ENCODE measurements at regions not wholly inside any gene's neighbourhood (a gene's known extent, or its start where the extent isn't known, plus 50 kb on each side); places are given as distances from the start of the nearest gene placed in this dataset.
A peak's percentile ranks its signal among the peaks of the same experiment; 100 is the strongest.

DNA sequence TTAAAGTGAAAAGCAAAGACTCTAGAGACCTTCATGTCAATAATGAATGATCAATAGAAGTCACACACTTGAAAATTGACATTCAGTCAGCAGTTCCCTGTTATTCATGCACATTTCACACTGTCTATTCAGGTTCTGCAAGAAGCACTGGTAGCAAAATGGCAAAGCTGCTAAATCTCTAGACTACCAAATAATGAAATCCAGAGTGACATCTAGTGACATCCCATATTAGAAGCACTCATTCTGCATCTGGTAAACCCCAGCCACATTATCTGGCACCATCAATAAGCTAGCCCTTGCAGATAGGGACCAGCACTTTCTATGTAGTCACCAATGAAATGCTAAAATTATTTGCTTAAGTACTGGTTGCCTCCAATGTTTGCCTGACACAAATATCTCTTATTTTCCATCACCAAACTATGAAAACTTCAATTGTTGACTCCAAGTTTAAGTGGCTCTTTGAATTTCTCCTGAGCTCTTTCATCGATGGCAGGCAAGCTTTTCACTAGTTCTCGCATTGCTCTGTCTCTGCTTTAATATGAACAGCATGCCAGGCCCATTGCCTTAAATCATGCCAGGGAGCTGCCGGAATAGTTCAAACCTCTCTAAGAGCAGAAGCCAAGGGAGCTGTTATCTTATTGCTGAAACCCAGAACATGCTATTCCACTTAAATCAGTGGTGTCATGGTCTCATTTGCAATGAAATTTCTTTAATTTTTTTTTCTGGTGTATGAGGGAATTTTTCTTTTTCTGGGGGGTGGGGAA, 409.9 kb downstream of the MZT1 start:
- DNase-seq, result no peak

DNA sequence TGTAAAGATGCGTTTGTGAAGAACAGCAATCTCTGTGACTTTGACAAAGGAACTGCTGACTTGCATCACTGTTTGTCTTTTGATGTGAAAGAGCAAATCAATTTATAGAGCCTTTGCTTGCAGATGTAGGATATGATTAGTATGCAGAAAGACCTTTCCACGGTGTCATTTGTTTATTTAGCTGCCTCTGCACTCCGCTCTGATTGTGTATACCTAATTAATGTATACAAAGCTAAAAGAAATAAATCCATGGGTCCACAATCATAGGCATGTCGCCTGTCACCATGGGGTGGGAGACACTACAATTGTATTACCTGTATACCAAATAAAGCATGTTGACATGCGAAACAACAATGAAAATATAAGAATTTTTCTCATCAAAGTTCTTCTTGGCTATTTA, 410.7 kb downstream of the MZT1 start:
- DNase-seq, result no peak

DNA sequence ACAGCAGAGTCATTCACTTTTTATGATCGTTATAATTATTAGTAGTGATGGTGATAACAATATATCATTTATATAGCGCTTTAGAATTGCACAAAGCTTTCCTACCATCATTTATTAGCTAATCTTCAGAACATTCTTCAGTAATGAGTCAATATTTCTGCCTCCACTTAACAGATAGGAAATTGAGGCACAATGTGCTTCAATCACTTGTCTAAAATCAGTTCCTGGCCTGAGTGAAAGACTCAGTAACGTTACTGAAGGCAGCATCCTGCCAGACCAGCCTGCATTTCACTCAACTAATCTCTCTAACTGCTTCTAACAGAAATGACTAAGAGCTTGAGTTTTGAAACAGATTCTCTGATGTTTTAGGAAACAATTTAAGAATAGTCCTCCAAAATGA, 412.1 kb downstream of the MZT1 start:
- no peak for DNase-seq

DNA sequence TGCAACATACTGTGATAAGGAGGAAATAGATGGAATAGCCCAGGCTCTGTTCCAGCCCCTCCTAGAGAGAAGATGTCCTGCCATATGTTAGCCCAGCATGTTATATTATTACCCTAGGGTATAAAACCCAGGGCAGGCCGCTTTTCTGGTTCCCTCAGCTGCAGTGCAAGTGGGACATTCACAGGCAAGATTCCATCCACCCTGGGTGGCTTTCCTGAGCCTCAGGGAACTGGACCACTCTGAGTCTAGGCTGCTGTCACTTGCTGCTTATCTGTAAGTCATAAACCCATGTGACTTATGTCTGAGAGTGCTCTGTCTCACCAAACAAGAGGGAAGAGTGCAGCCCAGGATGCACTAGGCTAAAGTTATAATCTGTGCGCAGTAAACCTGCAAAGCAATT, 413.2 kb downstream of the MZT1 start:
- no peak for DNase-seq

DNA sequence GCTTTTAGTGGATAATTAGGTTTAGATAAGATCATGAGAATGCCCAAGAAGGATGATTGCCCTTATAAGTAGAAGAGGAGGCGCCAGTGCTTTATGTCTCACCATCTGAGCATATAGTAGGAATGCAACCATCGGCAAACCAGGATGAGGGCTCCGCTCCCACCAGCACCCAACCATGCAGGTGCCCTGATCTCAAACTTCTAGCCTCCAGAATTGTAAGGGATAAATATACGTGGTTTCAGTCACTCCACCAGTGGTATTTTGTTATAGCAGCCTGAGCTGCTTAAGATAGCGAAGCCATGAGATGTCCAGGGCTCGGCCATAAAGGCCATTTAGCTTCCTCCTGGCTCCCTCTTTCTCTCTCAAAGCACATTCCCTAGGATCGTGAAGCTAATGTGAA, 413.9 kb downstream of the MZT1 start:
- no peak for DNase-seq

DNA sequence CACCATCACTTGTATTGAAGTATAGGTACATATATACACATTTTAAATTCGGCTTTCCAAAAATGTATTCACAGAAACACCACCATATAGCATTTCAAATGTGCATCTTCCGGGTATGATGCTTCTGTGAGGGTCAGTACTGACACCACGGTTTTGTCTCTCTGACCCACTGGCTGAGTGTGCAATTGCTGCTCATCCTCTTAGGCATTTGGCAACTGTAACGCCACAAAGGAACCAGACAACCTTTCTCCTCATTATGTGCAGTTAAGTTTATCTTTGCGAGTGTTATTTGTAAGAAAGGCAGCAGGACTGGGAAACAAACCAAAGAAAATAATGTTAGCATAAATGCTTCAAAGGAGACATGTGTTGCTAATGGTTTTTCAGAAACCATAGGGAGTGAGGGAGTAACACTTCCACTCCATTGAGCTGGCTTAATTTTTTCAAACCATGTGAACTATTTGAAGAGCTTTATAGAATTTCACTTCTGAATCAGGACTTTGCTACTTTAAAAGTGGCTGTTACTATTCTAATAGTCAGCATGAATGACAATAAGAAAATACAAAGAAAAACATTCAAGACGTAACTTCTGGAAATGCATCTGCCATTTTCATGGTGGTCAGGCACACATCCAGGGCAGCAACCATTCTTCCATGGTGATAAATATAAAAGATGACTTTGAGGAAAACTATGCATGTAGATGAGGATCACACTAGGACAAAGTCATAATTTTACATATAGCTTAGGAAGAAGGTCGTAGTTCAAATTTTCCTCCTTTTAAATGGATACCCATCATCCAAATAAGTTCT, 423.3 kb downstream of the MZT1 start:
- no peak for DNase-seq

DNA sequence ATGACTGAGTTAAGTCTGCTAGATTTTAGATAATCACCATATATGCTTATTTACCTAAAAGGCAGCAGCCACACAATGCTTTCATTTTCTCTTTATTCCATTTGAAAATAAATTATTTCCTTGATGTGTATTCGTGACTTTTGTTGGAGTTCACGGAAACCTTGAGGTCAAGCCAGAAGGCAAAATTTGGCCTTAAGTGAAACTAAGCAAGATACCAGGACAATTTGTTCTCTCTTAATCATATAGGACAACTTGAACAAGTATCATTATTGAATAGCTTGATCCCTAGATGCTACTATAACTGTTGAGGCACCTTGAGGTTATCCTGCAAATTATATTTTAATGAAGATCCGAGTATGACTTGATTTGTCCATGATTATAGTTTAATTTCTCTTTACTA, 429.2 kb upstream of the DACH1 start:
- no peak for DNase-seq

DNA sequence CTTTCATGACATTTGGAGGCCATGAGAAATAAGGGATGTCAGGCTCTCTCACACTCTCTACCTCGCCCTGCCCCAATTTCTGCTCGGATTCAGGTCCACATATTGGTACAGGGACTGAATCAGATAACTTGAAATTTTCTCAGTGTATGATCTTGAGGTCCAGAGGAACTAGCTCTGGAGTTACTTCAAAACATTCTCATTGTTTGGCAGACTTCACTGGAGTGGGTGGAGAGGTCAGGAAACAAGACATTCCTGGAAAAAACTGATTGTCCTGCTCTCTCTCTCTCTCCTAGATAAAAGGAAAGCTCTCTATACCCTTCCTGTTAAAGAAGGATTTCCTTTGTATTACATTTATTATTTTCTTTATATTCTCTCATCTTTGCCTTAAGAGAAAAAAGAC, 428.1 kb upstream of the DACH1 start:
- no peak for DNase-seq

DNA sequence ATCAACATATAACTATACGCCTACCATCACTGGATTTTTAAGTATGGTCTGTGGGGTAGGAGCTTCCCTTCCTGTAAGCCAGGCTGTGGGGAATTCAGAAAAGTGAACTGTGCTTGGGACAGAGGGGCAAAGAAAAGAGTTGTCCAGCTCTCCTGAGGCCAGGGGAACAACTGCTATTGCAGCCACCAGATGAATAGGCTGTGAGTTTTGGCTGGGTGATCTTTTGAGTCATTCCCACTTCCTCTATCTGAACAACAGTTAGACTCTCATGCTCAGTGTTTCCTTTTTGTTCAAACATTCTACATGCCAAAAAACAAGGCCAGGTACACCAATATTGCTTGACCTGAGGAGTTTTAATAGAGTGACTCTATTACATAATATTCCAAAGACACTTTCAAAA, 426.2 kb upstream of the DACH1 start:
- no peak for DNase-seq

DNA sequence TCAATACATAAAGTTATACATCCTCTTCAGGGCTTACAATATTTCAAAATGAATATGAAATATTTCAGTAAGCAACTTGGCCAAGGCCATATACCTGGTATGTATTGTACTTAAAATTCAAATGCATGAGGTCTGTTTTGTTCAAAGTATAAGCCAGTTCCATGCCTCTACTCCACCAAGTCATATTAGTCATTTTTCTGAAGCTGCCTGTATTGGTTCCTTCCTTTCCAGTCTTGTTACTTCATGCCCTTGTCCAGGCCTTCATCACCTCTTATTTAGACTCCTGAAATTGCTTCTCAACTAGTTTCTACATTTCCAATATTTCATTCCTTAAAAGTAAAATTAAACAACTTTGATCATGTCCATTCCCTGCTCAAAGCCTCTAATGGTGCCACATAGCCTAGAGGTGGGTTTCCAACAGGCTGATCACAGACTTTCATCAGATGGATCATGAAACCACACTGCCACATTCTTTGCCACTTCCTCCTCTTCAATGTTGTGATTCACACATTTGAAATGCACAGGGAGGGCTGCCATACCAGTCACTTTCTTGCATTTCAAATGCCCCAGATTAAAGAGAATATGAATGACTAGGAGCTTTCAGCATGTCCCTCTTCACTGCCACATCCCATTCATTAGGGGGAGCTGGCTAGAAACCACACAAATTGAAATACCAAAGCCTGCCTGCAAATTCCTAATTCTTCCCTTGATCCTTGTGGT, 424.1 kb upstream of the DACH1 start:
- DNase-seq, result no peak

DNA sequence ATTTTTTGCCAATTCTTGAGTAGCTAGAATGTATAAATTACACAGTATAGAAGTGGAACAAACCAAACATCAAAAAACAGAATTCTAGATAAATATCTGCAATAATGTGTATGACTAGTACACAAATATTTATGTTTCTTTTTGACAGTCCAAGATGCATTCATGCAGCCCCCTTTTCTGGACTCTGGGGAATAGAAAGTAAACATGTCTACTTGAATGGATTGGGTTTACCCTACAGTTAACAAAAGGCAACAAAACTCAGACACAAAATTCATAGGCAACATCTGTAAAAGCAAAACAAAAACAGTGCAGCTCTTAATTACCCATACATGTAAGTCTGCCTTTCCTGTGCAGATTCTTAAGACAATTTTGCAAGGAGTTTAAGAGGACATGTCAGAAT, 419.4 kb upstream of the DACH1 start:
- DNase-seq, result no peak

DNA sequence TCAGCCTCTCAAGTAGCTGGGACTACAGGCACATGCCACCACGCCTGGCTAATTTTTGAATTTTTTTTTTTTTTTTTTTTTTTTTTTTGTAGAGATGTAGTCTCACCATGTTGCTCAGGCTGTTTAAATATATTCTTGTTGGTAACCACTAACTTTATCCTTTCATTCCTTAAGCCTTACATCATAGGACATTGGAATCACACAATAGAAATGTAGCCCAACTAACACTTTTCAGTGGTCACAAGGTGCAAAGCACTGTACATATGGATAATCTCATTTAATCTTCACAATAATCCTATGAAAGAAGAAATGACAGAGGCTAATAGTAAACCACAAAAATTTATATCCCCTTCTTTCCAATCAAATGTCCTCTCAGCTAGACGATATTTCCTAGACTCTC, 417.8 kb upstream of the DACH1 start:
- DNase-seq, result no peak

DNA sequence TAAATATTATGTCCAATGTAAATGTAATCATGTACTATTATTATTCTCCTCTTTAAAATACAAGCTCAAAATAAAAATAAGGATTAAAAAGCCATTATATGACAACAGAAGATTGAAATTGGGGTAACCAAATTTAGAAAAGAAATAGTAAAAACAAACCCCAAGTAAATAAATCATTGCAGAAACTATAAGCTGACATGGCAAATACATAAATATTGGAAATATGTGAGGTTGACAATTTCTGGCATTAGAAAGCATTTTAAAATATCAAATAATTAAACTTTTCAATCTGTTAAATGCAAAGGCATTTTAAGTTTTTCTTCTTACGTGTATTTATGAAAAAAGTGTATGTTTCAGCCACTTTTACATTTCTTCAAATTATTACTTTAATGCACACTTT, 394.7 kb upstream of the DACH1 start:
- DNase-seq, result no peak

DNA sequence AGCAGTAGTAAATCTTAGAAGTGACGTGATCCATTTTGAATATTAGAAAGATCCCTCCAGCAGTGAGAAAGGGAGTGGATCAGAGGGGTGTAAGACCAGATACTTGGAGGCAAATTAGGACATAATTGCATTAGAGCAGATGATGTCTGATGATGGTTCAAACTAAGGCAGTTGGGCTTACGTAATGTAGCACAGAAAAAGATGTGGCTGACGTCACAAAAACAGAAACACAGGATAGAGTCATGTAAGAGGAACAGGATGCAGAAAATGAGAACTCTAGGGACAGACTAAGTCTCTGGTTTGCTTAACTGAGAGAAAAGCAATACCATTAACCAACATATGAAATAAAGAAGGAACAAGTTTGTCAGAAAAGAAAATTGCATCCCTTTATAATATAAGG, 392.5 kb upstream of the DACH1 start:
- DNase-seq, result no peak

DNA sequence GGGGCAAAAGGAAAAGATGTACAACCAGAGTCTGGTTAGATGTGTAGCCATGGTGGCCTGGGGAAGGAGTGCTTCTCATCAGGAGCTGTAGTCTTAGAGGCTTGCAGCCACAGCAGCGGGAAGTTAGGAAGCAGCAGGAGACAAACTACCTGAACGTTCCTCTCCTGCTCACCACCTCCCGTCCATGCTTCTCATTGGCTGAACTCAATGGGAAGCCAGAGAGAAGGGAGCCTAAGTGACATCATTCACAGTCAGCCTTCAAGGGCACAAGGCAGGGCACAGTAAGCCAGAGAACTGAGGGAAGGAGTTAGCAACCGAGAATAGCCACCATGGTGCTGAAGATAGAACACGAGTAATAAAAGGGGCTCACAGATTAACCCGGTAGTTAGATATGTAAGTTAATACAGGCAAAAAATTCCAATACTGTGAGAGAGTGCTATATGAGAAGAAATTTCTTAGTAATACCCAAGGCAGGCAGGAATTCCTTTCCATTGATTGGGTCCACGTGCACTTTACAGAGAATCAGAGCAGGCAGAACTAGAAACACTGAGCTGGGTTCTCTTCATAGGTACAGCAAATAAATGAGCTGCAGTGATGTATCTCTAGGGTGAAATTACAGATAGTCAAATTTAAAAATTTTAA, 391.5 kb upstream of the DACH1 start:
- DNase-seq, result no peak

DNA sequence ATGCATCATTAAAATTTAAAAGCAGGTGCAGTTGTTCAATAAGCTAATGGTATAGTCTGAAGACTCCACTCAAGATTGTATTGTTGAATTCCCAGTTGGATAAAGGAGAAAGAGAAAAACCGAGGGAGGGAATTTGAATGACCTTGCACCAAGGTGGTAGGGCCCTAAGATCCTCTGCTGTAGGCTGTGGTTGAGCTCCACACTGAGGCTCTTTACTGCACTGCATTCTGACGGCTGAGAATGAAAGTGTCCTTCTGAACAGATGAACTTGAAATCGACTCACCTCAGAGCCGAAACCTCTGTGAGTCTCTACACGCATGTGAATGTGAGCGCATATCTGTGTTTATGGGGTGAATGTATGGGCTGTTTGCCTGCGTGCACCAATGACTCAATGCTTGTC, 388.9 kb upstream of the DACH1 start:
- DNase-seq, result no peak

DNA sequence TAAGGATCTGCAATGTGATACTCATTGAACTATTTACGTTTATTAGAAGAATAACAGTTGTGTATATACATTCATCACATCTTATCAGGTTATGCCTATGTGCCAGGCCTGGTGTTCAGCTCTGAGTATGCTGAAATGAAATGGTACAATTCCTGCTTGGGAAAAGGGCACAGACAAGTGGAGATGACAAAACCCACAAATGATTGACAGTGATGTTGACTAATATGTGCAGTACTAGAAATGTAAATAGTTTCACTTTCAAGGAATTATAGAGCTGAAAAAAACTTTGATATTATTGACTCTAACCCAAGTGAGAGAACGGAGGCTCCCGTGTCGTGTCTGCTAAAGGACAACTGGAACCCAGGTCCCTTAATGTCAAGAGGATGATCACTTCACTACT, 386.8 kb upstream of the DACH1 start:
- DNase-seq, result no peak

DNA sequence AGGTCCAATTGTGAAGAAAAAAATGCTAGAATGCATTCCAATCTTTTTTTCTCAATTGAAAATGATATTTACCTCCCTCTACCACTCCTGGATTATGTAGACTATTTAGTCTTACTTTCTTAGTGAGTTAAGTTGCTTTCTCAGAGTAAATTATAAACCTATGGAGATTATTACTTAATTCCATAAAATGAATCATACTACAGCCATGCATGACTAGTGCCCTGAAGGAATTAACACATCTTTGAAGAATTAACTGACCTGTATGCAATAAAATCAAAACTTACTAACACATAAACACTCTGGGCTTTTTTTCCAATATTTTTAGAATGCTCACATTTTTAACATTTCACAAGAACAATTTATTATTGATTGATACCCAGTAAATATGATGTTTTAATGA, 379.4 kb upstream of the DACH1 start:
- no peak for DNase-seq

DNA sequence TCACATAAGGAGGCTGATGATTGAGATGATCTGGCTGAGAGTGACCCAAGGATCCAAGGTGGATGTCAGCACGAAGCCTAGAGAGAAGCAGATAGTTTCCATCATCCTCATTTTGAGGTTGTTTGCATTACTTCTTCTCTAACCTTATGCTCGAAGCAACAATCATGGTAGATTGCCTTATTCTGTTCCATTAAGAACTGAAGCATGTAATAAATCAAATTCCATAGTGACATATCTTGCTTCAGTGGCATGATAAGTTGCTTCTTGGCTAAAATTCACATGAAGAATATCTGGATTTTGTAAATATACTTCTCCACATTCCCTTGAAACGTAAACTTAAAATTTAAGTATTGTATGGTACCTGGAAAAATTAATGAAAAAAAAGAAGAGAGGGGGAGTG, 377.8 kb upstream of the DACH1 start:
- DNase-seq, result no peak

DNA sequence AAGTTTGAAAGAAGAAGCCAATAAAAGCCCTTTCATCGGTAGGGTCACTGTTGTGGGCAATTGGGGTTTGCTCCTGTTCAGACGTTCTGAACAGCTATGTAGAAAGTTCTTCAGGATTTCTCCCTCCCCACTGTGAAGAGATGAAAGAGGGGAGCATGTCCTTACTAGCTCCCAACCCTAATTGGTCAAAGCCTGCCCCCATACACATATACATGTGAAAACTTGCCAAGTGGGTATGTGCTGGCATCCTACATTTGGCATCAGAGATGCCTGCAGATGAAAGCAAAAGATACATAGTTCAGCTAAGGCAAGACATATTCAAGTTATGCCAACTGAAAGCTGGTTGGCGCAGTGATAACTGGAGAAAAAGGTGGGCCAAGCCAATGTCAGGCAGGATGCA, 363.1 kb upstream of the DACH1 start:
- DNase-seq, result no peak

DNA sequence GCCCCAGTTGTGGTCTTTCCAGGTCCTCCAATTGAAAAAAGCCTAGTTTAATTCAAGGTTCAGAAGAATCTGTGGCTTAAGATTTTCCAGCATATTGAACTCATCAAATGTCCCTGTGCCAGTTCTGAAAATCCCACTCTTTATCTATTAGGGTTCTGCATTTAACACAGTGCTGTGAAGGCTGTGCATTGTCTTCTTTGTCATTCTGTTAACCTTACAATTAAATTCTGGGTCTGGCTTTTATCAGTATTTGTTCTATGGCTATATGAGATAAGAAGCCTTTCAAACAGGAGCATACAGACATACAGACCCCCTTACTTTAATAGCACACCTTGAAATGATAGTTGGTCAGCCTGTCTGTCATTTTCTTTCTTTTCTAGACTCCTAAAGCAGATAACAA, 362.1 kb upstream of the DACH1 start:
- DNase-seq, result no peak

DNA sequence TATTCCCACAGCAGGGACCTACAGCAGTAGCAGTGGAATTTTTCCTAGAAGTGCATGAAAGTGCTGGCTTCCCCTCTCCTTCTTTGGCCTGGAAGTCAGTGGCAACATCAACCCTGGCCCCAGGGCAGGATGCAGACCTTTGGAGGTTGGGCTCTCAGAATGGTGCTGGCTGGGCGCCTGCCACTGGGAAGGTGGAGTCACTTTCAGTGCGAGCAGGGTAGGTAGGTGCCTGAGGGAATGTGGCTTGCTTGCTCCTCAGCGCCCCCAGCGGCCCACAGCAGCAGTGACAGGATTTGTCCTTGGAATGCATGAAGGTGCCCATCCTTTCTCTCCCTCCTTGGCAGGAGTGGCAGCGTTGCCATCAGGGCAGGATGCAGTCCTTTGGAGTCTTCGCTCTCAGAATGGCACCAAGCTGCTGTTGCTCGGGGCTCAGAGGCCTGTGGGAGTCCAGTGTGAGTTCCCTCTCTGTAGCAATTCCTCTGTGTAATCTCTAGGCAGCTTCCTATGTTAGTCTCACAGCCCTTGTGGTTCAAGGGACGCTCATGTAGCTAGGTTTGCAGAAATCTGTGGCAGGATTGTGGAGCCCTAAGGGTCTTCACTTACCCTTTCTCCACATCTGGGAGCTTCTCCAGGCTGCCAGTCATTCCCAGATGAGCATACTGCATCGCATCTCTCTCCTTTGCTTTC, 354.4 kb upstream of the DACH1 start:
- DNase-seq, result peak in 1 of 5 experiments; percentile 4

DNA sequence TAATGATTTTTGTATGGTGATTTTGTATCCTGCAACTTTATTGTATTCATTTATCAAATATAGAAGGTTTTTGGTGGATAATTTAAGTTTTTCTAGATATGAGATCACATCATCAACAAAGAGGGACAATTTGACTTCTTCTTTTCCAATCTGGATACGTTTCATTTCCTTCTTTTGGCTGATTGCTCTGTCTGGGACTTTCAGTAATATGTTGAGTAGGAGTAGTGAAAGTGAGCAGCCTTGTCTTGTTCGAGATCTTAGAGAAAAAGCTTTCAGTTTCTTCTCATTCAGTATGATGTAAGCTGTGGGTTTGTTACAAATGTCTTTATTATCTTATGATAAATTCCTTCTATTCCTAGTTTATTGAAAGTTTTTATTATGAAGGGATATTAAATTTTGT, 352.0 kb upstream of the DACH1 start:
- no peak for DNase-seq

All from T-helper 2 cell (primary cell).